GM12864 (cell line): ENCODE measurements at regions not wholly inside any gene's neighbourhood (a gene's known extent, or its start where the extent isn't known, plus 50 kb on each side); places are given as distances from the start of the nearest gene placed in this dataset.
"Not testable (repeated sequence)": the region's sequence is repeated elsewhere in the genome, so short reads cannot be mapped to it uniquely, and the experiment has no call there.

Experiments
- DNase-seq: peaks from one replicate; pipeline ENCODE4 v3.0.0-alpha.2; 2011; ENCODE audit warnings: low read depth
- H3K4me3 ChIP-seq: 2 replicates; pipeline ENCODE4 v1.5.1; 2011; ENCODE audit warnings: mild to moderate bottlenecking, low read depth, low read length, control low read depth
- CTCF ChIP-seq: IDR thresholded peaks from 2 replicates; pipeline ENCODE4 v1.5.1; 2011; ENCODE audit warnings: low read depth, mild to moderate bottlenecking, moderate library complexity, low read length, control low read depth, inconsistent platforms; ENCODE audit errors: missing control alignments

DNA sequence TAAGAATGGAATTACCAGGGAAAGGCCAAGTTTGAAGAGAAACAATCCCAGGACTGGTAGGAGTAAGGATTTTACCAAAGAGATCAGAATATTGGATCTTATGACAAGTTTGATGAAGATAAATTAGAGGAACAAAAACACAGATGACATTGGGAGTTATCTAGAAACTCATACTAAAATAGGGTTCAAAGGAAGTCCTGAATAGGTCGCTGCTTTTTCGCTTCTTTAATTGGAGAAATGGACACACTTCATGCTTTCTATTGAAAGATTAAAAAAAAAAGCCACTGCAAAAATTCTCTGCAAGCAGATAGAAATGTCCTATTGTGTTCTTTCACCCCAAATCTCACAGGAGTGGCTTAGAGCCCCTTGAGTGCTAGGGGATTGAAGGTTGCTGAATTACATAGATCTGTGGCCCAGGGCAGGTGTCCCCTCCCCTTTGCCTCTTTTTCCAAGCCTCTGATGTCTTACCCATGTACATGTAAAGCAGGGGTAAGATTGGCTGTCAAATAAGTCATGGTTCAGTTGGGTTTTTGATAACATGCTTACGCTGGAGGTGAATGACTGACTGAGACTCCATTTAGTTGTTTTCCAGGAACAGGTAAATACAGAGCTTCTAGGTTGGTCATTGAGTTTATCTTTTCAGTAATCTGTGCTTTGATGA, 152.0 kb downstream of the OR13A1 start:
- DNase-seq: no peak
- H3K4me3 ChIP-seq: no peak overlapping the region
- no peak for TF ChIP-seq CTCF

DNA sequence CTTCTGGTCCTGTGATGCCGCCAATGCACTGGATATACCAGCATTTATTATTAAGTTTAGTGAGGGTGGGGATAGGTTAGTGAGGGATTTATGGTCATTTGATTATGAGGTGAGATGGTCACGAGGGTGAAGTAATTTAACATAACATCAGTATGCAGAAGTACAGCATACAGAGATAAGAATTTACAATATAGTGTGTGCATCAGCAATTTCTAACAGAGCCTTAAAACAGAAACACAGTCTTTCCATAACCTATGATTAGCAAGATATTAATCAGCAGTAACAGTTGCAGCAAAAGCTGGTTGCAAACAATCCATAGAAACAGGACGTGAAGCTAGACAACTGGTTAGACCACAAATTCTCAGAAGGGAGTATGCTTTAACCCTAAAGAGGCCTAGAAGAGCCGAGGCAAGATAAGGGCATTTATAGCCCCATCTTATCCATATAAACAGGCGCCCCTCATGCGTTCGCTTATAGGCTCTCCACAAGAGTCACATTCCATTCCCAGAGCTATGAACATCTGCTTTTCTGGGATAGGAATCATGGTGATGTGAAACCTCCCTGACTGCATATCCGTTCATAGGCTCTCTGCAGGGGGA, 139.8 kb downstream of the OR13A1 start:
- H3K4me3 ChIP-seq, DNase-seq: not testable (repeated sequence)

DNA sequence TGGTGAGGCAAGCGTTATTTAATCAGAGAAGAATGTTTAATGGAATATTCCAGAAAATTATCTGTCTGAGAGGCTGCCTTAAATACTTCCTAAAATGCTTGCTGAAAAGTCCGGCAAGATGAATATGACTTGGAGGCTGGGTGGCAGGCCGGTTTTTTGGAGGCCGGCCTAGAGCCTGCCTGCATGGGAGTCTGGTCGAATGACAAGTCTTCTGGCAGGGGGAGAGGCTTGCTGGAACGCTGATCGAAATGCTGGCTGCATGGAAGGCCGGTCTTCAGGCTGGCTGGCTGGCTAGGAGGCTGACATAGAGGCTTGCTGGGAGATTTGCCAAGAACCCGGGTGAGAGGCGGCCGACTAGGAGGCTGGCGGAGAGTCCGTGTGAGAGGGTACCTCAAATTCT, 135.7 kb downstream of the OR13A1 start:
- H3K4me3 ChIP-seq: no peak overlapping the region
- no peak for TF ChIP-seq CTCF
- DNase-seq: no peak

- no peak for TF ChIP-seq CTCF
- no peak for DNase-seq
- no peak overlapping the region for H3K4me3 ChIP-seq
Observed at GRCh38 chr10:45180507-45180906, 134.9 kb downstream of the OR13A1 start.

DNA sequence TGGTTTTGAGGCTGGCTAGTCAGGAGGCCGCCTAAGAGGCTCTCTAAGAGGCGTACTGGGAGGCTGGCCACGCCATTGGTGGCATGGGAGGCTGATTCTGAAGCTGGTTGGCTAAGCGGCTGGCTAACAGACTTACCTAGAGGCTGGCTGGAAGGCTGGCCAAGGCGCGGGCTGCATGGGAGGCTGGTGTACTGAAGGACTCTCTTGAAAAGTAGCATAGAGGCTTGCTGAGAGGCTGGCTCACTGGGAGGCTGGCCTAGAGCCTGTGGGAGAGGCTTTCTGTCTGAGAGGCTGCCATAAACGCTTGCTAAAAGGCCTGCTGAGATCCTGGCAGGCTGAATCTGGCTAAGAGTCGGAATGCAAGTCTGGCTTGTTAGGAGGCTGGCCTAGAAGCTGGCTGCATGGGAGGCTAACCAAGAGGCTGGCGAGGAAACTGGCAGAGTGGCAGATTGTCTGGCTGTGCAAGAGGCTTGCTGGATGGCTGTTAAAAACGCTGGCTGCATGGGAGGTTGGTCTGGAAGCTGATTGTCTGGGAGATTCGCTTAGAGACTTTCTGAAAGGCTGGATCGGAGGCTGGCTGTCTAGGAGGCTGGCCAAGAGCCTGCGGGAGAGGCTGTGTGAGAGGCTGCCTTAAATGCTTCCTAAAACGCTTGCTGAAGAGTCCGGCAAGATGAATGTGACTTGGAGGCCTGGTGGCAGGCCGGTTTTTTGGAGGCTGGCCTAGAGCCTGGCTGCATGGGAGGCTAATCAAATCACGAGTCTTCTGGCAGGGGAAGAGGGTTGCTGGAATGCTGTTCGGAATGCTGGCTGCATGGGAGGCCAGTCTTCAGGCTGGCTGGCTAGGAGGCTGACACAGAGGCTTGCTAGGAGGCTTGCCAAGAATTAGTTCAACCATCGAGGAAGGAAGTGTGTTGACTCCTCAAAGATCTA, 134.2 kb downstream of the OR13A1 start:
- DNase-seq: no peak
- no peak overlapping the region for H3K4me3 ChIP-seq
- TF ChIP-seq CTCF: no peak

DNA sequence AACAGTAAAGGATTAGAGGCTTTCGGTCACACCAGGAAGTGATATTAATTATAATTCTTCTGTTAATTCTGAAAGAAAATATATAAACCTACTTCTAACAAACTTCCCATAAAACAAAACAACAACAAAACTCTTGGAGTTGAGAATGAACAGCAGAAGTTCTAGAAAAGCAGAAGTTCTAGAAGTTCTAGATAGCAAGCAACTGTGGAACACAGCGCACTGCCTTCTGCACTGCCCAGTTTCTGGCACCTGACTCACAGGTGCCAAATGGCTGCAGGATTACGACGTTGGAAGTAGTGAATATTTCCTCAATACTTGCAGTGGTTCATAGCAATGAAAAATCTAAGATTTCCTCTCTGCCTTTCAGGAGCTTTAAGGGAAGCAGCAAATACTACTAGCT, 132.2 kb downstream of the OR13A1 start:
- no peak for TF ChIP-seq CTCF
- DNase-seq: no peak
- H3K4me3 ChIP-seq: no peak overlapping the region

DNA sequence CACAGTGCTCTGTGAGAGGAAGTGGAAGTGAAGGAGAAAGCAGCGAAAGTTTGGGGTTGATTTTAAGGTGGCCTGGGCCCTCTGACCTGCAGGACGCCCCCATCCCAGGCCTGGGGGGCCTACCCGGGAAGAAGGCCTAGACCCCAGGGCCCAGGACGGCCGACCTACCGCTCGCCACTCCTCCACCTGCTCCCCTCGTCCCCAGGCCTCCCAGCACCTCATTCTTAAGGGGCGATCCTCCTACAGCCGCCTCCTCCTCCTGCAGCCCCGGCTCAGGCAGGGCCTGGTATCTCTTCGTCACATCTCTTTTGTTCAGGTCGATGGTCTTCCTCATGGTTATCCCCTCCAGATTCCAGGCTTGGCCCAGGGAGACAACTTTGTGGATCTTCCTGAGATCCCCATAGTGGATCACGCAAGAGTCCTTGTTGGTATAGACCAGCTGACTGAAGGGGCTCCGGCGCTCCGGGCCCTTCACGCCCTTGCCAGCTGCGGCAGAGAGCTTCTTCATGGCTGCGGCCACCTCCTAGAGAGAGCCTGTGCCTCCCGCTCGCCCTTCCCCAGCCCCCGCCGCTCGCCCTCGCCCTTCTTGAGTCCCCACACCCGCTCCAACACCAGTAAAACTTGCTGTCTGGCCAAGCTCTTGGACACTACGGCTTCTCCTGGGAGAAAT, 117.5 kb downstream of the OR13A1 start:
- no peak for TF ChIP-seq CTCF
- no peak overlapping the region for H3K4me3 ChIP-seq
- no peak for DNase-seq
